NCI-H2029 treated with DMSO at 0.1 percent for 48 hours (cell line): ENCODE measurements at regions not wholly inside any gene's neighbourhood (a gene's known extent, or its start where the extent isn't known, plus 50 kb on each side); places are given as distances from the start of the nearest gene placed in this dataset.
"Not testable (repeated sequence)": the region's sequence is repeated elsewhere in the genome, so short reads cannot be mapped to it uniquely, and the experiment has no call there.

Experiments
- DNase-seq: peaks from one replicate; lab custom pipeline; 2025; lab: John Stamatoyannopoulos, UW

- no peak for DNase-seq
Measured at GRCh38 chr2:129912066-129912820, 67.2 kb upstream of the RAB6C start.

DNA sequence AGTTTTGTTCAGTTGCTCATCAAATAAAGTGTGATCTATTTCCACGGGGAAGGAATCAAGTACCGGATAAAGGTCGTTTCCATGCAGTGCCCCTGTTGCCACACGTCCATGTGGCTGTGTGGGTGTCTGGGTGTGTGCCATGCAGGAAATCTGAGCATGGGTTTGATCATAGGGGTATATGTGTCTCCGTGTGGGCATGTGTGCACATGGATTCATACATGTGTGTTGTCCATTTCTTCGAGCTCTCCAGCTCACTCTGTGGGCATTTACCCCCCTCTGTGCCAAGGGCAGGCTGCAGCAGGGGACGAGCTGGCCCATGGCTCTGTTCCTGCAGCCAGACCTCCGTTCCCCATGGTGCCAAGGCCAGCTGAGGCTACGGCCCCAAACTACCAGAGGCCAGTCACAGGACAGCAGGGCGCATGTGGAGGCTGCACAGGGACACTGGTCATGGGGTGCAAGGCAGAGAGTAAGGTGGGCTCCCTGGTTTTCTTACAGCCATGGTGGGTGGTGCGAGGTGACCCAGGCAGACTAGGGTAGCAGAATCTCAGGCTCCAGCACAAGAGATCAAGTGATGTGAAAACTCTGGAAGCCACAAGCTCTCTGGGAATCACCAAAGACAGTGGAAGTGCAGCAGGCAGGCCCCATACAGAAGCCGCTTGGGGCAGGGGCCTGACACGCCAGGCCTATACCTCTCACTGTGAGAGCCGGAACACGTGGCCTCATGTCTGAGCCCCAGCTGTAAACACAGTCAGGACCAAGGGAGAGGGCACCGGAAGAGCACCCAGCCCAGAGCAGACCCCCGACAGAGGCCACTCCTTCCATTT is 66.4 kb upstream of the RAB6C start:
- DNase-seq: no peak

- DNase-seq: no peak
Measured at GRCh38 chr2:129913695-129914495, 65.6 kb upstream of the RAB6C start.

DNA sequence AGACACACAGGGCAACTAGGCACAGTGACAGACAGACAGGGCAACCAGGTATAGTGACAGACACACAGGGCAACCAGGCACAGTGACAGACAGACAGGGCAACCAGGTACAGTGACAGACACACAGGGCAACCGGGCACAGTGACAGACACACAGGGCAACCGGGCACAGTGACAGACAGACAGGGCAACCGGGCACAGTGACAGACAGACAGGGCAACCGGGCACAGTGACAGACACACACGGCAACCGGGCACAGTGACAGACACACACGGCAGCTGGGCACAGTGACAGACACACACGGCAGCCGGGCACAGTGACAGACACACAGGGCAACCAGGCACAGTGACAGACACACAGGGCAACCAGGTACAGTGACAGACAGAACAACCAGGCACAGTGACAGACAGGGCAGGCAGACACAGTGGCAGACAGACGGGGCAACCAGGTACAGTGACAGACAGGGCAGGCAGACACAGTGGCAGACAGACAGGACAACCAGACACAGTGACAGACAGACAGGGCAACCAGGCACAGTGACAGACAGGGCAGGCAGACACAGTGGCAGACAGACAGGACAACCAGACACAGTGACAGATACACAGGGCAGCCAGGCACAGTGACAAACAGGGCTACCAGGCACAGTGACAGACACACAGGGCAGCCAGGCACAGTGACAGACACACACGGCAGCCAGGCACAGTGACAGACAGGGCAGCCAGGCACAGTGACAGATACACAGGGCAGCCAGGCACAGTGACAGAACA is 64.7 kb upstream of the RAB6C start:
- no peak for DNase-seq

GRCh38 chr2:129915303-129915840 is 64.1 kb upstream of the RAB6C start:
- no peak for DNase-seq

GRCh38 chr2:129918604-129919003 is 60.9 kb upstream of the RAB6C start:
- no peak for DNase-seq

DNA sequence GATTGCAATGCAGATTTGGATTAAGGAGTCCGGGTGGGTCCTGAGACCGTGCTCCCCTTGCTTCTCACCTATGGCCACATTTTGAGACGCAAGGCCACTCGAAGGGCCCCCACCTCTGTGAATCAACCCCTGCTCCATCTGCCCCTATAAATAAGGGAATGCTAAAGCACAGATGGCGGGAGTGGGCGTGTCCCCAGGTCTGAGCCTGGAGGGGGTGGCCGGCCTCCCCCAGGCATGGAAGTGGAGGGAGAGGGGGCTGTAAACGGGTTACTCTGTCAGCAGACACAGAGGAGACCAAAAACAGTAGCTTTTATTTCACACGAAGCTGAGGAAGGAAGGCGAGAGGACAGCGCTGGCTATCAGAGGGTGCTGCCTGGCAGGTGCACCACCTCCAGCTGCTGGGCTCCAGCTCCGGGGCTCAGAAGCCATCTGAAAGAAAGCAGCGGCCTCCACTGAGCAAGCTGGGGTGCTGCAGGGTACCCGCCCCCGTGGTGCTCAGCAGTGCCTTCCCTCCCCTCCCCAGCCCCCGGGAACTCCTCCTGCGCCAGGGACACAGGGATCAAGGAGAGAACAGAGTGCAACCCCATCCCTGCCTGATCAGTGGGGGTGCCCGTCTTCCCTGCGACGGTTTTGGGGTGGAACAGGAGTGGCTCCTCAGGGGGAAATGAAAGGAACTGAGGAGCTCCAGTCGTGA is 56.7 kb upstream of the RAB6C start:
- no peak for DNase-seq

DNA sequence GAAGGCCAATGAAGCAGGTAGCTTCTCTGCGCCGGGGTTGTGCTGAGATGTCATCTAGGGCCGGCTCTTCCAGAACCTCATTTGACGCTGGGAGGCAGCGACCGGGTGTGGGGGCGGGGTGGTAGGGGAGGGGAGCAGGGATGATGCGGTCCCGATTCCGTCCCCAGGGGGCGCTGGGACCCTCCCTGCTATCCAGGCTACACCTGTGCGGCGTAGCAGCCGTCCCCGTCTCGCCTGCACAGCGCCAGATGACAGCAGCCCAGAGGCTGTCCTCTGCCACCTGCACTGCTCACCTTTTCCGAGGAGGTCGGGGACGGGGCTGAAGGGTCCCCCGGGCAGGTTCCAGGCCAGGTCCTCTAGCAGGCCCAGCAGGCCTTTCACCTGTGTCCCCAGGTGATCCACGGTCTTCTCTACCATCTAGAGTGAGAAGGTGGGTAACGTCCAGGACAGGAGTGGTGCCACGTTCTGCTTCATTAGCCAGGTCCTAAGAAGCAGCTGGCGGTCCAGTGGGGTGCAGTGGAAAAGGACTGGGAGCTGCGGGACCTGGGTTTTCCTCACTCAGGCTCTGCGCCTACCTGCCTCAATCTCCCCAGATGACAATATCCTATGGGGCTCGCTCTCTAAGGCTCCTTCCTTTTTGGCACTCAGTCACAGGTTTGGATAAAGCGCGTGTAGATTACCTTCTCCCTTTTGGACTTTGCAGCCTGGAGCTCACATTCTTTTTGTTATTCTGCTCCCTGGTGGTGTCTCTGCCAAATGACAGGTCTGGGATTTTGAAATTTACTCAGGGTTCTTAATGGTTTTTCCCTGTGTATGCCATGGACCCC is 56.0 kb upstream of the RAB6C start:
- peak; percentile 73 for DNase-seq

DNA sequence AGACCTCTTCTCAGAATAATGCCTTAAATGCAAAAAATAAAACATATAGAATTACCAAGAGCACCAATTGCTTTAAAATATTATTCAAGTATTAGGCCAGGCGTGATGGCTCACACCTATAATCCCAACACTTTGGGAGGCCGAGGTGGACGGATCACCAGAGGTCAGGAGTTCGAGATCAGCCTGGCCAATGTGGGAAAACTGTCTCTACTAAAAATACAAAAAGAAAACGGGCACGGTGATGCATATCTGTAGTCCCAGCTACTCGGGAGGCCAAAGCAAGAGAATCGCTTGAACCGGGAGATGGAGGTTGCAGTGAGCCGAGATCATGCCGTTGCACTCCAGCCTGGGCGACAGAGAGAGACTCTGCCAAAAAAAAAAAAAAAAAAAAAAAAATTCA is 55.4 kb upstream of the RAB6C start:
- not testable (repeated sequence) for DNase-seq

- DNase-seq: no peak
Measured at GRCh38 chr2:129925381-129925780, 54.1 kb upstream of the RAB6C start.

DNA sequence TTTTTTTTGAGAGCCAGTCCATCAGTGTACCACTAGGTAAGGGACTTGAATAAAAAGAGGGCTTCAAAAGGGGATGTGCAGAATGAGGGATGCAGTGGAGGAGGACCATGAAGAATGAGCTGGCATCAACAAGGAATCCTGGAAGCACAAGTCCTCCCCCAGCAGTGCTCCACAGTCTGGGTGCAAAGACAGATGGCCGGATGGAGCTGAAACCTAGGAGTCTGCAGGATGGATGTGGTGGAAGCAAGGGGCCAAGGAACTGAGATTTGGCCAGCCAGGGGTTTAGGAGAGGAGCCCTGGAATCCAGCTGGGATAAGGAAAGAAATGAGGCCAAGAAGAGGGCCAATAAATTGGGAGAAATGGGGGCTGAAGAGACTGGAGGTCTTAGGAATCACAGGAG is 51.8 kb upstream of the RAB6C start:
- DNase-seq: no peak

- no peak for DNase-seq
Measured at GRCh38 chr2:129929321-129930290, 49.9 kb upstream of the RAB6C start.
